Ovary (tissue), 7 donors: ENCODE measurements at regions not wholly inside any gene's neighbourhood (a gene's known extent, or its start where the extent isn't known, plus 50 kb on each side); places are given as distances from the start of the nearest gene placed in this dataset.

Experiments
- DNase-seq, 5 donors: peaks; one replicate each; pipeline ENCODE4 v3.0.0-alpha.2; 2019 to 2020
- H3K27ac ChIP-seq, 2 donors: fragments of 200-600 bp; one replicate each; pipeline versions ENCODE4 v1.5.1 to v1.8.0; 2019 to 2022
- H3K27me3 ChIP-seq: fragments of 200-600 bp; one replicate; pipeline ENCODE4 v1.8.0; 2022
- H3K36me3 ChIP-seq: fragments of 200-600 bp; sonication (generic); one replicate; pipeline ENCODE4 v1.5.1; 2019
- H3K4me1 ChIP-seq: one replicate; pipeline ENCODE4 v1.8.1; 2013; ENCODE audit warnings: mild to moderate bottlenecking, moderate library complexity; ENCODE audit not compliant: insufficient read depth
- H3K4me3 ChIP-seq: fragments of 200-600 bp; sonication (generic); one replicate; pipeline ENCODE4 v1.5.1; 2017
- H3K9me3 ChIP-seq, 2 donors: fragments of 200-600 bp in 1 of 2; sonication (generic) in 1 of 2; one replicate each; pipeline versions ENCODE4 v1.5.1 to v1.8.1; 2013 to 2019; ENCODE audit warnings: mild to moderate bottlenecking in 1 of 2, moderate library complexity in 1 of 2
- CTCF ChIP-seq, 3 donors: fragments of 450-650 bp in 2 of 3; fragments of 200-600 bp in 1 of 3; IDR thresholded peaks; one replicate each; pipeline versions ENCODE4 v1.5.1 to v1.8.0; 2016 to 2022; ENCODE audit warnings: antibody characterized with exemption in 3 of 3, mild to moderate bottlenecking in 1 of 3
- EP300 ChIP-seq: sonication (generic); formaldehyde crosslinking; IDR thresholded peaks from one replicate; pipeline ENCODE4 v1.6.1; 2017; ENCODE audit warnings: antibody characterized with exemption
- POLR2A ChIP-seq: fragments of 450-650 bp; IDR thresholded peaks from one replicate; pipeline ENCODE4 v1.6.1; 2017; ENCODE audit warnings: antibody characterized with exemption, mild to moderate bottlenecking, moderate library complexity
- whole genome bisulfite sequencing, 3 donors: extraction: QIAGEN DNeasy Blood & Tissue Kit in 1 of 3; methylation state at CpG; one replicate each; pipeline versions ENCODE4 v1.1.5 to v1.1.7; 2013 to 2017; 5-methylcytosine and 5-hydroxymethylcytosine counted together
- intact Hi-C, 4 donors: fragments of 100-400 bp; cut with DNase I; formaldehyde crosslinking; loops; one replicate each; pipeline versions ENCODE4 v1.11.0 to v1.15.1; 2022 to 2023
- donor health status: DM: no; HTN: no; CAD: no; lungs with moderate emphysema.
- donor health status: DM: no; HTN: no; CAD: no.
- donor health status: Bipolar disorder and iron deficiency.
- donor health status: DM: no; HTN: no; CAD: no.
- donor health status: DM: yes; HTN: yes; CAD: no.

GRCh38 chr4:96525898-96526297, 686.0 kb downstream of the PDHA2 start:
- H3K4me1 ChIP-seq, result no peaks in the 10 kb centered on the region
- no peak overlapping the region for H3K4me3 ChIP-seq
- TF ChIP-seq CTCF (IDR thresholded peaks at IDR 0.05) (no peak), POLR2A (no peak)
- no peaks in the 10 kb centered on the region for H3K36me3 ChIP-seq
- H3K27me3 ChIP-seq, result no peaks in the 10 kb centered on the region
- DNase-seq, result no peak
- no peaks in the 10 kb centered on the region for H3K9me3 ChIP-seq
- H3K27ac ChIP-seq, result no peak overlapping the region
- intact Hi-C loops, result no loop called here

- H3K27ac ChIP-seq, result no peak overlapping the region
- H3K4me1 ChIP-seq, result no peaks in the 10 kb centered on the region
- no peaks in the 10 kb centered on the region for H3K27me3 ChIP-seq
- no peaks in the 10 kb centered on the region for H3K9me3 ChIP-seq
- TF ChIP-seq EP300 (no peak), CTCF (IDR thresholded peaks at IDR 0.05) (no peak), POLR2A (no peak)
- H3K4me3 ChIP-seq, result no peak overlapping the region
- WGBS, 3 donors, result 72 to 84% (median 78%) methylated on average over 1 of the region's 1 CpG
- intact Hi-C loops, result no loop called here
- H3K36me3 ChIP-seq, result no peaks in the 10 kb centered on the region
- DNase-seq, result no peak
Measured at GRCh38 chr4:96526625-96527024, 686.7 kb downstream of the PDHA2 start.

GRCh38 chr4:96531836-96532235, 691.9 kb downstream of the PDHA2 start:
- no peaks in the 10 kb centered on the region for H3K27me3 ChIP-seq
- H3K4me1 ChIP-seq, result no peaks in the 10 kb centered on the region
- H3K4me3 ChIP-seq, result no peak overlapping the region
- TF ChIP-seq CTCF (IDR thresholded peaks at IDR 0.05) (no peak), POLR2A (no peak), EP300 (no peak)
- no peak for DNase-seq
- H3K36me3 ChIP-seq, result no peaks in the 10 kb centered on the region
- no peaks in the 10 kb centered on the region for H3K9me3 ChIP-seq
- intact Hi-C loops, result no loop called here
- no peak overlapping the region for H3K27ac ChIP-seq

- intact Hi-C loops, result no loop called here
- H3K27me3 ChIP-seq, result no peaks in the 10 kb centered on the region
- H3K36me3 ChIP-seq, result no peaks in the 10 kb centered on the region
- no peaks in the 10 kb centered on the region for H3K4me1 ChIP-seq
- H3K9me3 ChIP-seq, result no peaks in the 10 kb centered on the region
- WGBS, 3 donors, result 93 to 96% (median 95%) methylated on average over 2 of the region's 2 CpGs
- no peak overlapping the region for H3K4me3 ChIP-seq
- H3K27ac ChIP-seq, result no peak overlapping the region
- no peak for TF ChIP-seq EP300
- no peak for TF ChIP-seq CTCF (IDR thresholded peaks at IDR 0.05)
- TF ChIP-seq POLR2A, result no peak
- no peak for DNase-seq
Measured at GRCh38 chr4:96543346-96543745, 703.5 kb downstream of the PDHA2 start.

- H3K36me3 ChIP-seq, result no peaks in the 10 kb centered on the region
- no peak overlapping the region for H3K27ac ChIP-seq
- no peak for DNase-seq
- 80 to 91% (median 90%) methylated on average over 2 of the region's 2 CpGs for WGBS, 3 donors
- intact Hi-C loops, result no loop called here
- TF ChIP-seq EP300, result no peak
- TF ChIP-seq CTCF (IDR thresholded peaks at IDR 0.05), result no peak
- no peak for TF ChIP-seq POLR2A
- no peaks in the 10 kb centered on the region for H3K9me3 ChIP-seq
- H3K4me1 ChIP-seq, result no peaks in the 10 kb centered on the region
- no peaks in the 10 kb centered on the region for H3K27me3 ChIP-seq
- no peak overlapping the region for H3K4me3 ChIP-seq
Measured at GRCh38 chr4:96558466-96558865, 718.6 kb downstream of the PDHA2 start.
